ENCODE measurements at regions not wholly inside any gene's neighbourhood (a gene's known extent, or its start where the extent isn't known, plus 50 kb on each side); places are given as distances from the start of the nearest gene placed in this dataset.
A peak's percentile ranks its signal among the peaks of the same experiment; 100 is the strongest.

GRCh38 chr2:41827354-41827971 is 220.4 kb upstream of the PKDCC start:
- Mint-ChIP-seq H3K4me3 (no peak overlapping the region), H3K9me3 (no peaks in the 10 kb centered on the region), H3K27ac (no peak overlapping the region), H3K4me1 (ENCODE audit: low read depth) (no peaks in the 10 kb centered on the region), H3K27me3 (ENCODE audit: insufficient read depth) (peaks cover 9% of the 10 kb centered on the region), H3K36me3 (ENCODE audit: low read depth) (no peaks in the 10 kb centered on the region)
- DNase-seq (ENCODE audit: low spot score): no peak
- intact Hi-C loops (cut with micrococcal nuclease): no loop called here

GRCh38 chr2:41828052-41828643 is 219.7 kb upstream of the PKDCC start:
- Mint-ChIP-seq H3K4me3 (no peak overlapping the region), H3K27me3 (ENCODE audit: insufficient read depth) (peaks cover 9% of the 10 kb centered on the region), H3K9me3 (no peaks in the 10 kb centered on the region), H3K36me3 (ENCODE audit: low read depth) (no peaks in the 10 kb centered on the region), H3K27ac (no peak overlapping the region), H3K4me1 (ENCODE audit: low read depth) (no peaks in the 10 kb centered on the region)
- intact Hi-C loops (cut with micrococcal nuclease): no loop called here
- DNase-seq (ENCODE audit: low spot score): no peak

- no peaks in the 10 kb centered on the region for H3K4me1 Mint-ChIP-seq (ENCODE audit: low read depth)
- no peaks in the 10 kb centered on the region for H3K9me3 Mint-ChIP-seq
- H3K36me3 Mint-ChIP-seq (ENCODE audit: low read depth): no peaks in the 10 kb centered on the region
- H3K4me3 Mint-ChIP-seq: no peak overlapping the region
- no peak for DNase-seq (ENCODE audit: low spot score)
- intact Hi-C loops (cut with micrococcal nuclease): no loop called here
- peaks cover 9% of the 10 kb centered on the region for H3K27me3 Mint-ChIP-seq (ENCODE audit: insufficient read depth)
- H3K27ac Mint-ChIP-seq: no peak overlapping the region
Observed at GRCh38 chr2:41829052-41829451, 218.8 kb upstream of the PKDCC start.

- H3K27me3 Mint-ChIP-seq (ENCODE audit: insufficient read depth): peaks cover 12% of the 10 kb centered on the region
- DNase-seq (ENCODE audit: low spot score): no peak
- no peaks in the 10 kb centered on the region for H3K9me3 Mint-ChIP-seq
- H3K4me3 Mint-ChIP-seq: no peak overlapping the region
- intact Hi-C loops (cut with micrococcal nuclease): no loop called here
- H3K36me3 Mint-ChIP-seq (ENCODE audit: low read depth): no peaks in the 10 kb centered on the region
- H3K4me1 Mint-ChIP-seq (ENCODE audit: low read depth): no peaks in the 10 kb centered on the region
- no peak overlapping the region for H3K27ac Mint-ChIP-seq
Observed at GRCh38 chr2:41830600-41830999, 217.2 kb upstream of the PKDCC start.

- Mint-ChIP-seq H3K4me1 (ENCODE audit: low read depth) (no peaks in the 10 kb centered on the region), H3K36me3 (ENCODE audit: low read depth) (no peaks in the 10 kb centered on the region), H3K27ac (no peak overlapping the region), H3K27me3 (ENCODE audit: insufficient read depth) (peaks cover 14% of the 10 kb centered on the region), H3K9me3 (no peaks in the 10 kb centered on the region), H3K4me3 (no peak overlapping the region)
- DNase-seq (ENCODE audit: low spot score): no peak
- intact Hi-C loops (cut with micrococcal nuclease): no loop called here
Observed at GRCh38 chr2:41832218-41832617, 215.6 kb upstream of the PKDCC start.

- Mint-ChIP-seq H3K9me3 (no peaks in the 10 kb centered on the region), H3K27me3 (ENCODE audit: insufficient read depth) (peaks cover 8% of the 10 kb centered on the region), H3K4me3 (no peak overlapping the region), H3K36me3 (ENCODE audit: low read depth) (no peaks in the 10 kb centered on the region), H3K27ac (no peak overlapping the region), H3K4me1 (ENCODE audit: low read depth) (no peaks in the 10 kb centered on the region)
- DNase-seq (ENCODE audit: low spot score): no peak
- intact Hi-C loops (cut with micrococcal nuclease): no loop called here
Observed at GRCh38 chr2:41835401-41835800, 212.4 kb upstream of the PKDCC start.

GRCh38 chr2:41836948-41837347 is 210.9 kb upstream of the PKDCC start:
- Mint-ChIP-seq H3K4me3 (no peak overlapping the region), H3K36me3 (ENCODE audit: low read depth) (no peaks in the 10 kb centered on the region), H3K27me3 (ENCODE audit: insufficient read depth) (peaks cover 8% of the 10 kb centered on the region), H3K4me1 (ENCODE audit: low read depth) (peaks cover 8% of the 10 kb centered on the region), H3K27ac (no peak overlapping the region), H3K9me3 (no peaks in the 10 kb centered on the region)
- intact Hi-C loops (cut with micrococcal nuclease): no loop called here
- DNase-seq (ENCODE audit: low spot score): no peak

GRCh38 chr2:41837610-41838009 is 210.2 kb upstream of the PKDCC start:
- H3K36me3 Mint-ChIP-seq (ENCODE audit: low read depth): no peaks in the 10 kb centered on the region

GRCh38 chr2:41840702-41841551 is 206.9 kb upstream of the PKDCC start:
- Mint-ChIP-seq H3K27ac (peak overlapping the region; percentile 83), H3K36me3 (ENCODE audit: low read depth) (no peaks in the 10 kb centered on the region), H3K9me3 (no peaks in the 10 kb centered on the region), H3K4me3 (peak overlapping the region; percentile 96), H3K27me3 (ENCODE audit: insufficient read depth) (peaks cover 11% of the 10 kb centered on the region), H3K4me1 (ENCODE audit: low read depth) (peaks cover 8% of the 10 kb centered on the region)
- DNase-seq (ENCODE audit: low spot score): peak; percentile 93
- intact Hi-C loops (cut with micrococcal nuclease): loop anchor here (1.0 to 10.0 kb wide), 7 partner anchors 28 to 969 kb away; partner anchors contain the start of genes COX7A2L and EML4

More at GRCh38 chr2:41837610-41838009, 210.2 kb upstream of the PKDCC start:
- H3K27ac Mint-ChIP-seq: no peak overlapping the region
- H3K4me1 Mint-ChIP-seq (ENCODE audit: low read depth): peaks cover 8% of the 10 kb centered on the region
- H3K4me3 Mint-ChIP-seq: no peak overlapping the region
- H3K27me3 Mint-ChIP-seq (ENCODE audit: insufficient read depth): peaks cover 10% of the 10 kb centered on the region
- intact Hi-C loops (cut with micrococcal nuclease): no loop called here
- no peaks in the 10 kb centered on the region for H3K9me3 Mint-ChIP-seq
- no peak for DNase-seq (ENCODE audit: low spot score)

- H3K4me1 Mint-ChIP-seq (ENCODE audit: low read depth): no peaks in the 10 kb centered on the region
- H3K4me3 Mint-ChIP-seq: no peak overlapping the region
- no peak overlapping the region for H3K27ac Mint-ChIP-seq
- H3K36me3 Mint-ChIP-seq (ENCODE audit: low read depth): no peaks in the 10 kb centered on the region
- no peak for DNase-seq (ENCODE audit: low spot score)
- H3K9me3 Mint-ChIP-seq: no peaks in the 10 kb centered on the region
- intact Hi-C loops (cut with micrococcal nuclease): loop anchor here (10.0 kb wide), 2 partner anchors 348 to 378 kb away; no protein-coding TSS in a partner anchor
- H3K27me3 Mint-ChIP-seq (ENCODE audit: insufficient read depth): peaks cover 29% of the 10 kb centered on the region
Observed at GRCh38 chr2:41846962-41847361, 200.9 kb upstream of the PKDCC start.

- Mint-ChIP-seq H3K9me3 (no peaks in the 10 kb centered on the region), H3K4me1 (ENCODE audit: low read depth) (no peaks in the 10 kb centered on the region), H3K27ac (no peak overlapping the region), H3K4me3 (no peak overlapping the region), H3K27me3 (ENCODE audit: insufficient read depth) (peaks cover 29% of the 10 kb centered on the region), H3K36me3 (ENCODE audit: low read depth) (no peaks in the 10 kb centered on the region)
- intact Hi-C loops (cut with micrococcal nuclease): loop anchor here (10.0 kb wide), 2 partner anchors 347 to 377 kb away; no protein-coding TSS in a partner anchor
- DNase-seq (ENCODE audit: low spot score): no peak
Observed at GRCh38 chr2:41847744-41848441, 199.9 kb upstream of the PKDCC start.

GRCh38 chr2:41851554-41851953 is 196.3 kb upstream of the PKDCC start:
- DNase-seq (ENCODE audit: low spot score): no peak
- H3K27ac Mint-ChIP-seq: no peak overlapping the region
- no peaks in the 10 kb centered on the region for H3K4me1 Mint-ChIP-seq (ENCODE audit: low read depth)
- H3K36me3 Mint-ChIP-seq (ENCODE audit: low read depth): no peaks in the 10 kb centered on the region
- peaks cover 26% of the 10 kb centered on the region for H3K27me3 Mint-ChIP-seq (ENCODE audit: insufficient read depth)
- no peak overlapping the region for H3K4me3 Mint-ChIP-seq
- no peaks in the 10 kb centered on the region for H3K9me3 Mint-ChIP-seq
- intact Hi-C loops (cut with micrococcal nuclease): no loop called here

Data from activated T-helper 1 cell treated with anti-CD3 and anti-CD28 coated beads, Interleukin-12 subunit alpha, Interleukin-12 subunit beta, Interleukin-2, Interleukin-4 antibody, amounts not matched to agents 30 ng/mL and 10 ng/mL and 1 ng/mL, durations not matched to agents 14 hours and 24 hours and 36 hours (primary cell).